DOHH2 (cell line): ENCODE measurements at regions not wholly inside any gene's neighbourhood (a gene's known extent, or its start where the extent isn't known, plus 50 kb on each side); places are given as distances from the start of the nearest gene placed in this dataset.

Experiments used
- H3F3A ChIP-seq: fragments of 200-600 bp; sonication (generic), shearing (Covaris generic); 2 replicates; pipeline ENCODE4 v1.6.0; 2016; ENCODE audit warnings: antibody characterized with exemption, mild to moderate bottlenecking; ENCODE audit not compliant: control insufficient read depth, insufficient read depth
- H3K27ac ChIP-seq: fragments of 200-600 bp; sonication (generic); 2 replicates; pipeline ENCODE4 v1.5.1; 2014; ENCODE audit warnings: low read depth, mild to moderate bottlenecking, low read length, moderate library complexity
- H3K27me3 ChIP-seq: fragments of 200-600 bp; sonication (generic); 2 replicates; pipeline ENCODE4 v1.6.1; 2014; ENCODE audit warnings: mild to moderate bottlenecking, low read length, mixed read lengths; ENCODE audit not compliant: control insufficient read depth
- H3K36me3 ChIP-seq: fragments of 200-600 bp; sonication (generic); 2 replicates; pipeline ENCODE4 v1.6.1; 2014; ENCODE audit warnings: mild to moderate bottlenecking, low read length, moderate library complexity, mixed read lengths; ENCODE audit not compliant: control insufficient read depth
- H3K4me1 ChIP-seq: fragments of 200-600 bp; sonication (generic); 2 replicates; pipeline ENCODE4 v1.6.1; 2014; ENCODE audit warnings: mild to moderate bottlenecking, low read length, mixed read lengths; ENCODE audit not compliant: control insufficient read depth
- H3K4me2 ChIP-seq: fragments of 200-600 bp; sonication (generic); 2 replicates; pipeline ENCODE4 v1.6.0; 2014; ENCODE audit warnings: mild to moderate bottlenecking, low read length, moderate library complexity
- H3K4me3 ChIP-seq: fragments of 200-600 bp; sonication (generic); 2 replicates; pipeline ENCODE4 v1.5.1; 2014; ENCODE audit warnings: mild to moderate bottlenecking, low read length, mixed read lengths
- H3K79me2 ChIP-seq: fragments of 200-600 bp; sonication (generic); 2 replicates; pipeline ENCODE4 v1.6.1; 2014; ENCODE audit warnings: mild to moderate bottlenecking, low read length, mixed read lengths; ENCODE audit not compliant: control insufficient read depth
- H3K9me2 ChIP-seq: fragments of 200-600 bp; sonication (generic); replicated peaks from 2 replicates; pipeline ENCODE4 v1.6.1; 2014; ENCODE audit warnings: mild to moderate bottlenecking, low read length, mixed read lengths; ENCODE audit not compliant: control insufficient read depth
- H3K9me3 ChIP-seq: fragments of 200-600 bp; sonication (generic); 2 replicates; pipeline ENCODE4 v1.6.1; 2014; ENCODE audit warnings: antibody characterized with exemption, low read length, mixed read lengths; ENCODE audit not compliant: control insufficient read depth, insufficient read depth
- H4K20me1 ChIP-seq: fragments of 200-600 bp; sonication (generic); 2 replicates; pipeline ENCODE4 v1.6.0; 2014; ENCODE audit warnings: low read depth, mild to moderate bottlenecking, antibody characterized with exemption, low read length, moderate library complexity; ENCODE audit not compliant: control insufficient read depth, insufficient read depth
- CTCF ChIP-seq: fragments of 200-600 bp; sonication (generic); IDR thresholded peaks from one replicate; pipeline ENCODE4 v1.5.1; 2014; ENCODE audit warnings: antibody characterized with exemption, mild to moderate bottlenecking, low read depth, low read length; ENCODE audit not compliant: poor library complexity, severe bottlenecking
- EZH2phosphoT487 ChIP-seq: fragments of 200-600 bp; sonication (generic); IDR thresholded peaks from 2 replicates; pipeline ENCODE4 v1.6.1; 2017; ENCODE audit warnings: borderline replicate concordance, mild to moderate bottlenecking, antibody characterized with exemption, low read length, moderate library complexity, mixed read lengths

GRCh38 chr2:147013696-147014392 lies 831.0 kb upstream of the ACVR2A start:
- H3K27ac ChIP-seq: no peak overlapping the region
- no peaks in the 10 kb centered on the region for H3K9me3 ChIP-seq
- no peak overlapping the region for H3K4me3 ChIP-seq
- no peaks in the 10 kb centered on the region for H3F3A ChIP-seq
- H3K4me1 ChIP-seq: no peaks in the 10 kb centered on the region
- H3K36me3 ChIP-seq: no peaks in the 10 kb centered on the region
- H4K20me1 ChIP-seq: no peaks in the 10 kb centered on the region
- H3K79me2 ChIP-seq: no peaks in the 10 kb centered on the region
- no peak for TF ChIP-seq EZH2phosphoT487
- H3K9me2 ChIP-seq: no peaks in the 10 kb centered on the region
- H3K27me3 ChIP-seq: no peaks in the 10 kb centered on the region
- H3K4me2 ChIP-seq: no peak overlapping the region

DNA sequence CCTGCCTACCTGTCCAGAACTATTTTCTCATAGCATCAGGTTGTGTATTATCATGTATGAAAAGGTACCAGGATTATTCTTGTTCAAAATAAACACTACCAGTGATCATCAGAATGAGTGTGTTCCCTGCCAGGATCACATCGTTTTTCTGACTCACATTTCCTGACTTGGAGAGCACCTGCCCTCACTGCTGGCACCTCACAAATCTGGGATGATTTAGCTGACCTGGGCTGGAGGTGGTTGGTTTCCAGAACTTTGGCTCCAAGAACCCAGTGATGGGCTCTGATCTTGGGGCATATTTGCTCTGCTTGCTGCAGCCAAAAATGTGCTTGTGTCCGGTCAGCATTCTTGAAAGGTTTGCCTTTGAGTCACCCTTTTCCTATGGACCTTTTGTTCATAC lies 836.3 kb upstream of the ACVR2A start:
- no peak for TF ChIP-seq CTCF
- TF ChIP-seq EZH2phosphoT487: no peak
- Histone ChIP-seq H3K9me3 (no peaks in the 10 kb centered on the region), H3K79me2 (no peaks in the 10 kb centered on the region), H3K36me3 (no peaks in the 10 kb centered on the region), H4K20me1 (no peaks in the 10 kb centered on the region), H3K9me2 (no peaks in the 10 kb centered on the region), H3K27me3 (no peaks in the 10 kb centered on the region), H3K27ac (no peak overlapping the region), H3K4me3 (no peak overlapping the region), H3F3A (no peaks in the 10 kb centered on the region), H3K4me2 (no peak overlapping the region), H3K4me1 (no peaks in the 10 kb centered on the region)

GRCh38 chr2:147006736-147007141 lies 838.1 kb upstream of the ACVR2A start:
- no peak for TF ChIP-seq CTCF
- no peak for TF ChIP-seq EZH2phosphoT487
- Histone ChIP-seq H3K9me2 (no peaks in the 10 kb centered on the region), H3K9me3 (no peaks in the 10 kb centered on the region), H3K27ac (no peak overlapping the region), H3F3A (no peaks in the 10 kb centered on the region), H3K4me3 (no peak overlapping the region), H3K27me3 (no peaks in the 10 kb centered on the region), H3K4me1 (no peaks in the 10 kb centered on the region), H3K79me2 (no peaks in the 10 kb centered on the region), H3K4me2 (no peak overlapping the region), H3K36me3 (no peaks in the 10 kb centered on the region), H4K20me1 (no peaks in the 10 kb centered on the region)

- Histone ChIP-seq H3K27ac (no peak overlapping the region), H3K27me3 (no peaks in the 10 kb centered on the region), H3K4me1 (no peaks in the 10 kb centered on the region)
Observed at GRCh38 chr2:147003081-147003480, 841.7 kb upstream of the ACVR2A start.

More at GRCh38 chr2:147003081-147003480, 841.7 kb upstream of the ACVR2A start:
- no peaks in the 10 kb centered on the region for H4K20me1 ChIP-seq
- H3K4me2 ChIP-seq: no peak overlapping the region
- TF ChIP-seq EZH2phosphoT487 (no peak), CTCF (no peak)
- no peaks in the 10 kb centered on the region for H3K79me2 ChIP-seq
- H3K4me3 ChIP-seq: no peak overlapping the region
- H3K9me2 ChIP-seq: no peaks in the 10 kb centered on the region
- no peaks in the 10 kb centered on the region for H3F3A ChIP-seq
- no peaks in the 10 kb centered on the region for H3K9me3 ChIP-seq
- H3K36me3 ChIP-seq: no peaks in the 10 kb centered on the region
